Heart right ventricle (tissue), 16 donors: ENCODE measurements at regions not wholly inside any gene's neighbourhood (a gene's known extent, or its start where the extent isn't known, plus 50 kb on each side); places are given as distances from the start of the nearest gene placed in this dataset.
"Not testable (repeated sequence)": the region's sequence is repeated elsewhere in the genome, so short reads cannot be mapped to it uniquely, and the experiment has no call there.

ENCODE experiments used
- ATAC-seq, 8 donors: fragments of 200-7000 bp; cut with Tn5 transposase; one replicate each; pipeline ENCODE4 v1.9.1; 2020; ENCODE audit warnings: mild to moderate bottlenecking in 8 of 8, moderate library complexity in 8 of 8, moderate number of reproducible peaks in 1 of 8
- DNase-seq, 2 donors: peaks; one replicate each; pipeline ENCODE4 v3.0.0-alpha.2; 2020
- H3K27ac ChIP-seq, 10 donors: fragments of 200-600 bp; sonication (generic) in 2 of 10; one replicate each; pipeline versions ENCODE4 v1.5.0 to v1.8.0; 2020 to 2022; ENCODE audit warnings: mild to moderate bottlenecking in 3 of 10
- H3K27me3 ChIP-seq, 7 donors: fragments of 200-600 bp; one replicate each; pipeline ENCODE4 v1.8.0; 2021 to 2022; ENCODE audit warnings: mild to moderate bottlenecking in 2 of 7
- H3K36me3 ChIP-seq, 9 donors: fragments of 200-600 bp; sonication (generic) in 1 of 9; one replicate each; pipeline versions ENCODE4 v1.5.0 to v1.8.0; 2020 to 2022; ENCODE audit warnings: mild to moderate bottlenecking in 2 of 9
- H3K4me1 ChIP-seq, 9 donors: fragments of 200-600 bp; sonication (generic) in 1 of 9; one replicate each; pipeline versions ENCODE4 v1.5.0 to v1.8.0; 2020 to 2022; ENCODE audit warnings: mild to moderate bottlenecking in 4 of 9
- H3K4me3 ChIP-seq, 10 donors: fragments of 200-600 bp; sonication (generic) in 2 of 10; one replicate each; pipeline versions ENCODE4 v1.5.0 to v1.8.0; 2020 to 2022; ENCODE audit warnings: mild to moderate bottlenecking in 7 of 10, moderate library complexity in 2 of 10
- H3K9me3 ChIP-seq, 11 donors: fragments of 200-600 bp in 10 of 11; sonication (generic) in 2 of 11; one replicate each; pipeline versions ENCODE4 v1.5.0 to v1.8.0; 2013 to 2022; ENCODE audit warnings: mild to moderate bottlenecking in 2 of 11, control low read depth in 1 of 11, moderate library complexity in 1 of 11
- WGBS, 2 donors: extraction: QIAGEN DNeasy Blood & Tissue Kit; methylation state at CpG; one replicate each; pipeline ENCODE4 v1.1.7; 2013; ENCODE audit warnings: inconsistent platforms in 1 of 2; 5-methylcytosine and 5-hydroxymethylcytosine counted together
- intact Hi-C, 10 donors: fragments of 100-400 bp; cut with DNase I; formaldehyde crosslinking; loops; one replicate each; pipeline versions ENCODE4 v1.11.1 to v1.14.2; 2022
- TF ChIP-seq, protein P1 (sequence below), 9 donors: fragments of 200-600 bp; sonication (generic) in 2 of 9; IDR thresholded peaks; one replicate each; pipeline versions ENCODE4 v1.5.0 to v1.8.0; 2021 to 2022; ENCODE audit warnings: antibody characterized with exemption in 9 of 9, mild to moderate bottlenecking in 5 of 9, moderate library complexity in 1 of 9
- donor health status: Arrhythmogenic right ventricular cardiomyopathy.
- donor health status: ischemic (EF 13 %, LVEDD 7.1; RV severe dilation, severe dysfunction).
- donor health status: healthy with polysubstance abuse.
- donor health status: DM: no; HTN: yes; CAD: no.
- donor health status: DM: no; HTN: no; CAD: no.
- donor health status: ischemic (EF 25% LVEDD 6.9; RV normal size, moderate dysfunction).
- donor health status: ischemic (EF 25% LVEDD 5.7; RV mildly dilated, moderate dysfunction).
- donor health status: healthy.
- donor health status: DM: yes; HTN: yes; CAD: no.
- donor health status: Ischemic cardiomyopathy.
- donor health status: ischemic (EF 35%, LVEDD 5.7; RV mildly dilated, moderate dysfunction).
- donor health status: nonischemic (EF 11% LVEDD 7.7; RV severe dilation, severe dysfunction).
- donor health status: DM: yes; HTN: yes; CAD: no.
- donor health status: PGD.
- donor health status: ischemic (EF 29% LVEDD 5.4; RV normal size, mild dysfunction).
- donor health status: nonischemic (EF 23%, LVEDD 6.1; RV moderate dilation, normal function).

DNA sequence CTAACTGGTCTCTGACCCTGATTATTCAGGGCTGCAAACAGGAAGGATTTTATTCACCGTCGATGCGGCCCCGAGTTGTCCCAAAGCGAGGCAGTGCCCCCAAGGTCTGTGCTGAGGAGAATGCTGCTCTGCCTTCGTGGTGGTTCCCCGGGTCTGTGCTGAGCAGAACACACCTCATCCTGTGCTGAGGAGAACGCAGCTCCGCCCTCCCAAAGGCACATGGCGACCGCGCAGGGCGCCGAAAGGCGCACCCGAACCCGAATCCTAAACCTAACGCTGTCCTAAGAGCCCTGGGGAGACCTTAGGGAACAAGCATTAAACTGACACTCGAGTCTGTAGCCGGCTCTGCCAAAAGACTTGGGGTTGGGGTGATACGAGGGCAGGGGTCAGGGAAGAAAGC lies 3013.5 kb upstream of the TEKT4 start:
- H3K9me3 ChIP-seq, H3K4me3 ChIP-seq, H3K27me3 ChIP-seq, H3K4me1 ChIP-seq, intact Hi-C loops, ATAC-seq, H3K27ac ChIP-seq, H3K36me3 ChIP-seq, DNase-seq: not testable (repeated sequence)
- WGBS, 2 donors, result 73 to 81% methylated on average over 18 to 21 of the region's 21 CpGs

DNA sequence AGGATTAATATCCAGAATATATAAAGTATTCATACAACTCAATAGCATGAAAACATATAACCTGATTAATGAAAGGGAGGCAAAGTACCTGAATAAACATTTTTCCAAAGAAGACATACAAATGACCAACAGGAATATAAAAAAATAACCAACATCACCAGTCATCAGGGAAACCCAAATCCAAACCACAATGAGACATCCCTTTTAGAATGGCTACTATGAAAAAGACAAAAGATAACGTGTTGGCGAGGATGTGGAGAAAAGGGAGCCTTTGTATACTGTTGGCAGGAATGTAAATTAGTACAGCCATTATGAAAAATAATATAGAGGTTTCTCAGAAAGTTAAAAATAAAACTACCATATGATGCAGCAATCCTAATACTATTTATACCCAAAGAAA lies 2999.5 kb upstream of the TEKT4 start:
- H3K9me3 ChIP-seq, DNase-seq, H3K4me3 ChIP-seq, ATAC-seq, H3K27ac ChIP-seq, H3K4me1 ChIP-seq, H3K36me3 ChIP-seq, intact Hi-C loops: not testable (repeated sequence)
- 39 to 53% methylated on average over 2 of the region's 2 CpGs for WGBS, 2 donors
- peaks cover 0 to 16% (median 0%) of the 10 kb centered on the region in 7 donors for H3K27me3 ChIP-seq

DNA sequence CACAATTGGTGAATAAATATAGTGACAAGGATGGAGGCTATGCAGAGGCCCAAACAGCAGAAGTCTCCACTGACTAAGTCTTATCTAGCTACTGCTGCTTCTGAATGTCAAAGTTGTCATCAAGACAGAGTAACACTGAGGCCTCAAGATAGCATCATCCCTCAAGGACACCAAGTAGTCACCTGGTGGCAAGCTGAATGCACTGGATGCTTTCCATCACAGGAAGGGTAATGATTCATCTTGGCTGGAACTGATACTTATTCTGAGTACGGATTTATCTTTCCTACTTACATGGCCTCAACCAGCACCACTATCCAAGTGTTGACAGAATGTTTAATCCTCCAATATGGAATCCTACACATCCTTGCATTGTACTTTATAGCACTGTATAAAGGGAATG lies 2997.8 kb upstream of the TEKT4 start:
- ATAC-seq, DNase-seq: not testable (repeated sequence)
- WGBS, 2 donors, result 33 to 40% methylated on average over 1 of the region's 1 CpG

DNA sequence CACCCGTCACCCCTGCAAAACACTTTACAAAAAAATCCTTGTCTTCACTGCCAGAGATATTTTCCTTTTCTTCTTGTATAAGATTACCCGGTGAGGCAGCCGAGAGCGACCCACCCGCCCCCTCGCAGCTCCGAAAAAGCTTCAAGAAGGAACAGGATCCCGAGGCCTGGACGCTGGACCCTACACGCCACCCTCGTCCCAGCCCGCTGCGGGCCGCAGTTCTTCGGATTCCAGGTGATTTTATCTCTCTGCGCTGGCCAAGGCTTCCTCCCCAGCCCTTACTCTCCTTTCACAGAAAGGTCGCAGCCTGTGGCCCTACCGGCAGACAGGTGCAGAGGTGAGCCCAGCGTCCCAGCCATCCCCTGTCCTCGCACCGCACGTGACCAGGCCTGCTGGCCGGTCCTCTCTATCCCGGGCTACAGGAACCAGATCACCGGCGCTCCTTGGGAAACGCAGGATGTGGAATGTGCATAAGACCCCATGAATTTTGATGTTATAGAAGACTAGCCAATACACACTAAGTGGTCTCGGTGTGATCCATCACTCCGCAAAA lies 2993.5 kb upstream of the TEKT4 start:
- DNase-seq, H3K4me3 ChIP-seq, H3K4me1 ChIP-seq, H3K36me3 ChIP-seq, ATAC-seq, intact Hi-C loops, H3K9me3 ChIP-seq, H3K27ac ChIP-seq: not testable (repeated sequence)
- whole genome bisulfite sequencing, 2 donors, result 85 to 87% methylated on average over 29 of the region's 29 CpGs
- peaks cover 0 to 11% (median 0%) of the 10 kb centered on the region in 7 donors for H3K27me3 ChIP-seq

More for the DNA sequence above, 2997.8 kb upstream of the TEKT4 start:
- H3K36me3 ChIP-seq, H3K4me1 ChIP-seq, H3K27ac ChIP-seq, H3K4me3 ChIP-seq, H3K9me3 ChIP-seq, intact Hi-C loops: not testable (repeated sequence)
- peaks cover 0 to 16% (median 0%) of the 10 kb centered on the region in 7 donors for H3K27me3 ChIP-seq

DNA sequence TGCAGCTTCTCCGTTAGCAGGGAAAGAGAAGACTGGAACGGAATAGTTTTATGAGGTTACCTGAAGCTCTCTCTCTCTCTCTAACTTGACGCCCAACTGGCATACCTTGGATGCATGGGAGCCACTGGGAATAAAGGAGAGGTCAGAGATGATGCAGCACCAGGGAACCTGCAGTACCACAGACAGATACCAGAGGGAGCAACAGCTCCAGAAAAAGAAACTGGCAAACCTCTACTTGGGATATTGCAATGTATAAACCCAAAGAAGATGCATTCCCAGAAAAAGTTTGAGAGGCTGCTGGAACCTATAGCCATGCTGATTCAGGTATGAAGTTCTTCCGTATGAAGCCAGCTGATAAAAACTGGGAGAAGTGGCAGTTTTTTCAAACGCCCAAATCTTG lies 2976.1 kb upstream of the TEKT4 start:
- ATAC-seq, intact Hi-C loops, H3K36me3 ChIP-seq, DNase-seq, H3K27ac ChIP-seq, H3K9me3 ChIP-seq, H3K4me3 ChIP-seq, H3K4me1 ChIP-seq: not testable (repeated sequence)
- H3K27me3 ChIP-seq, result peaks cover 0 to 11% (median 0%) of the 10 kb centered on the region in 7 donors
- 12 to 14% methylated on average over 4 of the region's 5 CpGs for WGBS, 2 donors
- TF ChIP-seq, protein P1, sequence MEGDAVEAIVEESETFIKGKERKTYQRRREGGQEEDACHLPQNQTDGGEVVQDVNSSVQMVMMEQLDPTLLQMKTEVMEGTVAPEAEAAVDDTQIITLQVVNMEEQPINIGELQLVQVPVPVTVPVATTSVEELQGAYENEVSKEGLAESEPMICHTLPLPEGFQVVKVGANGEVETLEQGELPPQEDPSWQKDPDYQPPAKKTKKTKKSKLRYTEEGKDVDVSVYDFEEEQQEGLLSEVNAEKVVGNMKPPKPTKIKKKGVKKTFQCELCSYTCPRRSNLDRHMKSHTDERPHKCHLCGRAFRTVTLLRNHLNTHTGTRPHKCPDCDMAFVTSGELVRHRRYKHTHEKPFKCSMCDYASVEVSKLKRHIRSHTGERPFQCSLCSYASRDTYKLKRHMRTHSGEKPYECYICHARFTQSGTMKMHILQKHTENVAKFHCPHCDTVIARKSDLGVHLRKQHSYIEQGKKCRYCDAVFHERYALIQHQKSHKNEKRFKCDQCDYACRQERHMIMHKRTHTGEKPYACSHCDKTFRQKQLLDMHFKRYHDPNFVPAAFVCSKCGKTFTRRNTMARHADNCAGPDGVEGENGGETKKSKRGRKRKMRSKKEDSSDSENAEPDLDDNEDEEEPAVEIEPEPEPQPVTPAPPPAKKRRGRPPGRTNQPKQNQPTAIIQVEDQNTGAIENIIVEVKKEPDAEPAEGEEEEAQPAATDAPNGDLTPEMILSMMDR (IDR thresholded peaks at IDR 0.05), result peak in 6 of 9 donors; percentile 6 to 40 (median 18)

DNA sequence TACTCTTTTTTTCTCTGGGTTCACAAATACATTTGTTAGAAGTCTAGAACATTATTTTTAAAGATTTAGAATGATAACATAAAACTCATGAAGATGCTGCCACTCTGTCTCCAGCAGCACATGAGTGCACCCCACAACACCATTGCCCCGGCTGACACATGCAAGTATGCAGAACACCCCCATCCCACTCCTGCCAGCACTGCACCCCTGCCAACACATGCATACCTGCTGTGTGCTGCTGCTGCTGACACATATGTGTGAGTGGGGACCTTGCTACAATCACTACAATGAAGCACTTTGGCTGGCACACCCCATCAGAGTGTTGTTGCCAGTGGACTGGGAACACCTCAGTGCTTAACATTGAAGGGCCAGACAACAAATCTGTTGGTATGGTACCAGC lies 2953.6 kb upstream of the TEKT4 start:
- H3K27ac ChIP-seq, ATAC-seq, H3K4me3 ChIP-seq, intact Hi-C loops, DNase-seq, H3K4me1 ChIP-seq, H3K27me3 ChIP-seq, H3K36me3 ChIP-seq, H3K9me3 ChIP-seq: not testable (repeated sequence)
- 58% methylated on average over 1 of the region's 1 CpG for WGBS, 2 donors
